RWPE2 (cell line): ENCODE measurements at regions not wholly inside any gene's neighbourhood (a gene's known extent, or its start where the extent isn't known, plus 50 kb on each side); places are given as distances from the start of the nearest gene placed in this dataset.

ENCODE experiments used
- ATAC-seq: fragments of 200-7000 bp; cut with Tn5 transposase; 3 replicates; pipeline ENCODE4 v1.9.1; 2021; ENCODE audit warnings: low read depth
- DNase-seq: peaks from one replicate; pipeline ENCODE4 v3.0.0-alpha.2; 2020; ENCODE audit warnings: low spot score
- H3K27ac ChIP-seq: fragments of 450-650 bp; 2 replicates; pipeline ENCODE4 v1.5.1; 2017; ENCODE audit warnings: mild to moderate bottlenecking; ENCODE audit not compliant: poor library complexity, severe bottlenecking
- H3K27me3 ChIP-seq: fragments of 250-450 bp; sonication (Bioruptor Pico); 2 replicates; pipeline ENCODE4 v1.5.1; 2021; ENCODE audit warnings: mild to moderate bottlenecking, moderate library complexity; ENCODE audit not compliant: insufficient read depth, poor library complexity, severe bottlenecking
- H3K36me3 ChIP-seq: fragments of 250-450 bp; sonication (Bioruptor Pico); 2 replicates; pipeline ENCODE4 v1.5.1; 2020; ENCODE audit warnings: low read depth, mild to moderate bottlenecking, moderate library complexity
- H3K4me1 ChIP-seq: fragments of 250-450 bp; sonication (Bioruptor Pico); 2 replicates; pipeline ENCODE4 v1.5.1; 2021; ENCODE audit warnings: mild to moderate bottlenecking, moderate library complexity; ENCODE audit not compliant: insufficient read depth, poor library complexity, severe bottlenecking
- H3K4me3 ChIP-seq: fragments of 250-450 bp; sonication (Bioruptor Pico); 2 replicates; pipeline ENCODE4 v1.5.1; 2021; ENCODE audit warnings: mild to moderate bottlenecking, moderate library complexity; ENCODE audit not compliant: severe bottlenecking
- H3K9me3 ChIP-seq: fragments of 250-450 bp; sonication (Bioruptor Pico); 2 replicates; pipeline ENCODE4 v1.5.1; 2021; ENCODE audit warnings: mild to moderate bottlenecking, moderate library complexity; ENCODE audit not compliant: severe bottlenecking
- TF ChIP-seq, protein P1 (sequence below): fragments of 450-650 bp; IDR thresholded peaks from one replicate; pipeline ENCODE4 v1.5.1; 2017; ENCODE audit warnings: mild to moderate bottlenecking, moderate library complexity; ENCODE audit not compliant: poor library complexity, severe bottlenecking

DNA sequence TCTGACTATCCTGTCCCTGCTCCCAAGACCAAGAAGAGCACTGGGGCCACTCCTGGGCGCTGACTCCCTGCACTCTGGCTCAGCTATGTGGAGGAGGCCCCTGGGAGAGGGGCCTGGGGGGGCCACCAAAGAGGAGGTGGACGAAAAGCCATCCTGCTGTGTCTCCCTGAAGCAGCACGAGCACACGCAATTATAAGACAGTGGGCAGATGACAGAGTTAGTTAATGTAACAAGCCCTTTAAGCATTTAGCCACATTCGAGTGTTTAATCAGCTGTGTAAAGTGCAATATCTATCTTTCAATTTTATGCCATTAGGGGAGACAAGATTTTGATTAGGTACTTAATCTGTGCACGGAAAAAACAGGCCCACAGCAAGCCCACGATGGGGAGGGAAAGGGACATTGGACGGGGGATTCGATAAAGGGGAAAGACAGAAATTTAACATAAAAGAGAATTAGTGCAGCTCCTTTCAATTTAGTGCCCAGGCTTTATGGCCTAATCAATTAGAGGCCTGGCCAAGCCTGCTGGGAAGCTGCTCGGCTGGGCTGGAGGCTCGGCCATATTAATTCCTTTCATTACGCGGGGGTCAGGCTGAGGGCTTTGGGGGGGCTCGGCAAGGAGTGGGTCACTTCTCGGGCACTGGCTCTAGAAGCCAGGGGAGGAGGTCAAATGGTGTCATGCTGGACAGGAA lies 286.2 kb downstream of the DHX35 start:
- no peaks in the 10 kb centered on the region for H3K27me3 ChIP-seq
- no peak for ATAC-seq
- H3K4me3 ChIP-seq: no peak overlapping the region
- TF ChIP-seq, protein P1, sequence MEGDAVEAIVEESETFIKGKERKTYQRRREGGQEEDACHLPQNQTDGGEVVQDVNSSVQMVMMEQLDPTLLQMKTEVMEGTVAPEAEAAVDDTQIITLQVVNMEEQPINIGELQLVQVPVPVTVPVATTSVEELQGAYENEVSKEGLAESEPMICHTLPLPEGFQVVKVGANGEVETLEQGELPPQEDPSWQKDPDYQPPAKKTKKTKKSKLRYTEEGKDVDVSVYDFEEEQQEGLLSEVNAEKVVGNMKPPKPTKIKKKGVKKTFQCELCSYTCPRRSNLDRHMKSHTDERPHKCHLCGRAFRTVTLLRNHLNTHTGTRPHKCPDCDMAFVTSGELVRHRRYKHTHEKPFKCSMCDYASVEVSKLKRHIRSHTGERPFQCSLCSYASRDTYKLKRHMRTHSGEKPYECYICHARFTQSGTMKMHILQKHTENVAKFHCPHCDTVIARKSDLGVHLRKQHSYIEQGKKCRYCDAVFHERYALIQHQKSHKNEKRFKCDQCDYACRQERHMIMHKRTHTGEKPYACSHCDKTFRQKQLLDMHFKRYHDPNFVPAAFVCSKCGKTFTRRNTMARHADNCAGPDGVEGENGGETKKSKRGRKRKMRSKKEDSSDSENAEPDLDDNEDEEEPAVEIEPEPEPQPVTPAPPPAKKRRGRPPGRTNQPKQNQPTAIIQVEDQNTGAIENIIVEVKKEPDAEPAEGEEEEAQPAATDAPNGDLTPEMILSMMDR: no peak
- DNase-seq: peak; percentile 68
- H3K27ac ChIP-seq: no peak overlapping the region
- H3K4me1 ChIP-seq: no peaks in the 10 kb centered on the region
- no peaks in the 10 kb centered on the region for H3K9me3 ChIP-seq
- no peaks in the 10 kb centered on the region for H3K36me3 ChIP-seq

DNA sequence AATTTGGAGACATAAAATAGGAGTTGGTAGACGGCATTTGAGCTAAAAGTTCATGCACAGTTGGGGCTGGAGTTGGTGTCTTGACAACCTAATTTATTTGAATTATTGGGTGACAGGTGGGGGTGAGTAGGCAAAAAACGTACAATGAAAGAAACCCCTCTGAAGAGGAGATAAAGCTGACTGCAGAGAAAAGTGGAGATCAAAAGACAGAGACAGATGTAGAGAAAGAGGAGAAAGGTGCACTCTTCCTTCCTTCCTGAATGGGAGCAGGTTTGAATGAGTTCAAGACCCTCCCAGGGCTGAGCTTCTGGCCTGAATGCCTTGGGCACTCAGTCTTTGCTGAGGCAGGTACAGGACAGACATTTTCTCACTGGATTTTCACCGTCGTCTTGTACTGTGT lies 284.3 kb downstream of the DHX35 start:
- Histone ChIP-seq H3K9me3 (peaks cover 8% of the 10 kb centered on the region), H3K36me3 (no peaks in the 10 kb centered on the region), H3K27me3 (peaks cover 11% of the 10 kb centered on the region), H3K4me1 (no peaks in the 10 kb centered on the region), H3K27ac (no peak overlapping the region), H3K4me3 (no peak overlapping the region)
- TF ChIP-seq, protein P1: no peak
- DNase-seq (no peak), ATAC-seq (no peak)

DNA sequence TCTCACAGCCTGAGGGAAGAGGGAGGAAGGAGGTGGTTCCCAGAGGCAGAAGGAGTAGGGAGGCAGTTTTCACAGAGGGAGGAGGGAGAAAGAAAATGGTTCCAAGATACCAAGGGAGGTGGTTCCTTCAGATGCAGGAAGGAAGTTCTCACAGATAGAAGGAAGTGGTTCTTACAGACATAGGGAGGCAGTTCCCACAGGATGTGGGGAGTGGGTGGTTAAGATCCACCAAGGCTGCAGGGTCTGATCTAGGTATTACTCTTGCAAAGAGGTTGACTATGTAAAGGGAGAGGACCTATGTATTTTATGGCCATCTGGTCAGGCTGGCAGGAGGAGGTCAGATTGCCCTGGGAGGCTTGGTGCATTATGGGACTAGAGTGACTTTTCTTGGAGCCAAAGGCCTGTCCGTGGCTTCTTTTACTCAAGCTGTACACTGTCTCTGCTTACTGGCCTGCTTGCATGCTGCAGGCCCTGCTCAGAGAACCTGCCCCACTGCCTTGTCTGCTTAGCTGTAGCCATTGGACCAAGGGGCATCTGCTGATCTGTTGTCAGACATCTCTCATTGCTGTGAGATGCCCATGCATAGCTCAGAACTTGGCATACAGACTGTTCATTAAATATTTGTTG lies 283.7 kb downstream of the DHX35 start:
- no peak for ATAC-seq
- H3K36me3 ChIP-seq: no peaks in the 10 kb centered on the region
- H3K27ac ChIP-seq: no peak overlapping the region
- no peaks in the 10 kb centered on the region for H3K4me1 ChIP-seq
- TF ChIP-seq, protein P1: no peak
- peaks cover 8% of the 10 kb centered on the region for H3K9me3 ChIP-seq
- H3K27me3 ChIP-seq: peaks cover 16% of the 10 kb centered on the region
- H3K4me3 ChIP-seq: no peak overlapping the region
- no peak for DNase-seq

DNA sequence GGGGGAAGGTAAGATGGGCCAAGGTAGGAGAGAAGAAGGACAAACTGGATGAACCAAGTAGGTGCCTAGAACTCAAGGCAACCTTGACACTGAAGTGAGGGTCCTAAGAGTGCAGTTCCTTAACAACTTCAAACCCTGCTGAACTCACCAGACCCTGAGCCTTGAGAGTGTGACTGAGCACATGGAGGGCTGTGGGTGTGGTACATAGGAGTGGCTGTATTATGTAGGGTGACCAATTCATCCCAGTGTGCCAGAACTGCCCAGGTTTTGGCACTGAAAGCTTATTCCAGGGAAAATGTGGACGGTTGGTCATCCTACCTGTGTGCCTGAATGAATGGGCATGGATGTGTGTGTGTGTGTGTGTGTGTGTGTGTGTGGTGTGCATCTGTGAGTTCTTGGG lies 281.8 kb downstream of the DHX35 start:
- TF ChIP-seq, protein P1: no peak
- H3K27ac ChIP-seq: no peak overlapping the region
- H3K9me3 ChIP-seq: peaks cover 8% of the 10 kb centered on the region
- DNase-seq: no peak
- peak; percentile 8; the same call in 1 of the 3 replicates for ATAC-seq
- peaks cover 19% of the 10 kb centered on the region for H3K27me3 ChIP-seq
- H3K4me3 ChIP-seq: no peak overlapping the region
- H3K4me1 ChIP-seq: no peaks in the 10 kb centered on the region
- H3K36me3 ChIP-seq: no peaks in the 10 kb centered on the region

DNA sequence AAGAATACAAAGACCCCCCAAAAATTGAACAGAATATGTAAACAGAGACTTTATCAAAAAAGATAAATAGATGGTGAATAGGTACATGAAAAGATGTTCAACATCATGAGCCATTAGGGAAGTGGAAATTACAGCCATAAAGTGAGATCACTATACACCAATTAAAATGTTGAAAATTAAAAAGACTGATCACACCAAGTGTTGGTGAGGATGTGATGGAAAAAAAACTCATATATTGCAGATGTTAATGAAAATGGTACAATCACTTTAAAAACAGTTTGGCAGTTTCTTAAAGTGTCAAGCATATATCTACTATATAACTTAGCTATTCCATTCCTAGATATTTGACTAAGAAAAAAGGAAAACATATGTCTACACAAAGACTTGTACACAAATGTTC lies 280.5 kb downstream of the DHX35 start:
- TF ChIP-seq, protein P1: no peak
- H3K27me3 ChIP-seq: peaks cover 19% of the 10 kb centered on the region
- H3K4me1 ChIP-seq: no peaks in the 10 kb centered on the region

More for the DNA sequence above, 280.5 kb downstream of the DHX35 start:
- DNase-seq: no peak
- Histone ChIP-seq H3K9me3 (peaks cover 8% of the 10 kb centered on the region), H3K4me3 (no peak overlapping the region), H3K36me3 (no peaks in the 10 kb centered on the region), H3K27ac (no peak overlapping the region)
- no peak for ATAC-seq
